Fibroblast of lung (primary cell): ENCODE measurements at regions not wholly inside any gene's neighbourhood (a gene's known extent, or its start where the extent isn't known, plus 50 kb on each side); places are given as distances from the start of the nearest gene placed in this dataset.

ENCODE experiments used
- EZH2 ChIP-seq: IDR thresholded peaks from 2 replicates; pipeline ENCODE4 v1.5.1; 2012; ENCODE audit warnings: low read length, control low read depth, mild to moderate bottlenecking; ENCODE audit errors: missing control alignments
- TF ChIP-seq, protein P1 (sequence below), 2 donors: IDR thresholded peaks in 1 of 2; conservative IDR thresholded peaks in 1 of 2; 1 replicate in 1 of 2; 2 replicates in 1 of 2; pipeline ENCODE4 v1.5.1; 2011 to 2012; ENCODE audit warnings: low read length in 2 of 2, control low read depth in 1 of 2, inconsistent platforms in 1 of 2, low read depth in 1 of 2, mild to moderate bottlenecking in 1 of 2

DNA sequence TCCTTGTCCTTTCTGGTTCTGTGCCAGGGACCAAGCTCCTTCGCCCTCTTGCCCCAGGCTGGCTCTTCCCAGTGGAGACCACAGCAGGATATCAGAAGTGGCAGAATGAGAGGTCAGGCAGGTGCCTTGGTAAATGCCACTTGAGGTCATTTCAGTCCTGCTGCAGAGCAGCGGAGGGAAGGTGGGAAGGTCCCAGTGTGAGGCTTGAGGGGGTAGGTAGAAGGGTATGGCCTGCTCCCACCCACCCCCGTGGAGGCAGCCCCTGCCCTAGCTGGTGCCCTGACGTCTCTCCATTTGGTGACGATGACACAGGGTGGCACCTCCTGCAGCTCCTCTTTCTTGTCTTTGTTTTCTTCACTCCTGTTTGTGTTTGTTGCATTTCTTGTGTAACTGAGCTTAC is 538.8 kb downstream of the TCERG1L start:
- no peak for TF ChIP-seq EZH2
- TF ChIP-seq, protein P1, sequence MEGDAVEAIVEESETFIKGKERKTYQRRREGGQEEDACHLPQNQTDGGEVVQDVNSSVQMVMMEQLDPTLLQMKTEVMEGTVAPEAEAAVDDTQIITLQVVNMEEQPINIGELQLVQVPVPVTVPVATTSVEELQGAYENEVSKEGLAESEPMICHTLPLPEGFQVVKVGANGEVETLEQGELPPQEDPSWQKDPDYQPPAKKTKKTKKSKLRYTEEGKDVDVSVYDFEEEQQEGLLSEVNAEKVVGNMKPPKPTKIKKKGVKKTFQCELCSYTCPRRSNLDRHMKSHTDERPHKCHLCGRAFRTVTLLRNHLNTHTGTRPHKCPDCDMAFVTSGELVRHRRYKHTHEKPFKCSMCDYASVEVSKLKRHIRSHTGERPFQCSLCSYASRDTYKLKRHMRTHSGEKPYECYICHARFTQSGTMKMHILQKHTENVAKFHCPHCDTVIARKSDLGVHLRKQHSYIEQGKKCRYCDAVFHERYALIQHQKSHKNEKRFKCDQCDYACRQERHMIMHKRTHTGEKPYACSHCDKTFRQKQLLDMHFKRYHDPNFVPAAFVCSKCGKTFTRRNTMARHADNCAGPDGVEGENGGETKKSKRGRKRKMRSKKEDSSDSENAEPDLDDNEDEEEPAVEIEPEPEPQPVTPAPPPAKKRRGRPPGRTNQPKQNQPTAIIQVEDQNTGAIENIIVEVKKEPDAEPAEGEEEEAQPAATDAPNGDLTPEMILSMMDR (conservative IDR thresholded peaks at IDR 0.05 in 1 of 2, IDR thresholded peaks at IDR 0.05 in 1 of 2; ENCODE audit: low read depth in 1 of 2, low read length in 2 of 2): no peak
